ENCODE measurements at regions not wholly inside any gene's neighbourhood (a gene's known extent, or its start where the extent isn't known, plus 50 kb on each side); places are given as distances from the start of the nearest gene placed in this dataset.

GRCh38 chr20:63100926-63101699 lies 94.3 kb upstream of the BHLHE23 start:
- TF ChIP-seq ZNF740 (CRISPR knock-in tag; IDR thresholded peaks at IDR 0.05) (no peak), POLR2A (IDR thresholded peaks at IDR 0.05; ENCODE audit: insufficient read depth in 1 of 2, low read depth in 2 of 2, low read length in 2 of 2) (no peak), POLR2AphosphoS5 (IDR thresholded peaks at IDR 0.05; ENCODE audit: low read depth, low read length) (no peak), ZZZ3 (CRISPR knock-in tag; IDR thresholded peaks at IDR 0.05; ENCODE audit: borderline replicate concordance) (no peak), ONECUT2 (CRISPR knock-in tag; IDR thresholded peaks at IDR 0.05) (no peak), NFYC (CRISPR knock-in tag; IDR thresholded peaks at IDR 0.05) (no peak), BRF2 (CRISPR knock-in tag; IDR thresholded peaks at IDR 0.05) (no peak), DNMT3B (CRISPR knock-in tag; conservative IDR thresholded peaks at IDR 0.05) (no peak), DNMT1 (CRISPR knock-in tag; IDR thresholded peaks at IDR 0.05) (no peak), E2F1 (CRISPR knock-in tag; IDR thresholded peaks at IDR 0.05) (no peak)

Measured in HepG2 (cell line).